CD14-positive monocyte (primary cell): ENCODE measurements at regions not wholly inside any gene's neighbourhood (a gene's known extent, or its start where the extent isn't known, plus 50 kb on each side); places are given as distances from the start of the nearest gene placed in this dataset.

Experiments
- DNase-seq, 3 donors: peaks; one replicate each; pipeline ENCODE4 v3.0.0-alpha.2; 2011 to 2022
- H2AFZ ChIP-seq: 2 replicates; pipeline ENCODE4 v1.6.0; 2012; ENCODE audit warnings: mild to moderate bottlenecking, low read depth, low read length, inconsistent platforms; ENCODE audit not compliant: insufficient read depth, poor library complexity, severe bottlenecking
- H3K27ac ChIP-seq, 2 donors: 1 replicate in 1 of 2; 2 replicates in 1 of 2; pipeline ENCODE4 v1.5.1; 2012 to 2013; ENCODE audit warnings: low read length in 2 of 2, control low read depth in 1 of 2, inconsistent platforms in 1 of 2, low read depth in 1 of 2, mild to moderate bottlenecking in 1 of 2
- H3K27me3 ChIP-seq, 2 donors: one replicate each; pipeline versions ENCODE4 v1.6.0 to v1.6.1; 2011 to 2013; ENCODE audit warnings: low read length in 2 of 2; ENCODE audit not compliant: control insufficient read depth in 2 of 2, insufficient read depth in 2 of 2
- H3K36me3 ChIP-seq, 2 donors: replicated peaks in 1 of 2; 1 replicate in 1 of 2; 2 replicates in 1 of 2; pipeline versions ENCODE4 v1.5.1 to v1.6.1; 2012 to 2013; ENCODE audit warnings: low read length in 2 of 2, control low read depth in 1 of 2, inconsistent platforms in 1 of 2, mild to moderate bottlenecking in 1 of 2; ENCODE audit not compliant: insufficient read depth in 2 of 2, control insufficient read depth in 1 of 2
- H3K4me1 ChIP-seq, 2 donors: 1 replicate in 1 of 2; 2 replicates in 1 of 2; pipeline versions ENCODE4 v1.5.1 to v1.6.1; 2012 to 2013; ENCODE audit warnings: low read length in 2 of 2, control low read depth in 1 of 2, inconsistent platforms in 1 of 2, mild to moderate bottlenecking in 1 of 2, moderate library complexity in 1 of 2; ENCODE audit not compliant: insufficient read depth in 2 of 2, control insufficient read depth in 1 of 2
- H3K4me2 ChIP-seq: replicated peaks from 2 replicates; pipeline ENCODE3; 2012; ENCODE audit warnings: low read length, moderate library complexity, mild to moderate bottlenecking; ENCODE audit not compliant: poor library complexity, severe bottlenecking; ENCODE audit errors: extremely low read depth
- H3K4me3 ChIP-seq, 3 experiments: fragments of 200-600 bp in 1 of 3; sonication (generic) in 1 of 3; replicated peaks in 1 of 3; 1 replicate in 2 of 3; 2 replicates in 1 of 3; pipeline ENCODE4 v1.5.1; 2011 to 2013; ENCODE audit warnings: low read length in 3 of 3, mild to moderate bottlenecking in 3 of 3, control low read depth in 2 of 3, low read depth in 2 of 3, inconsistent platforms in 1 of 3, moderate library complexity in 1 of 3
- H3K79me2 ChIP-seq: 2 replicates; pipeline ENCODE4 v1.6.0; 2012; ENCODE audit warnings: mild to moderate bottlenecking, control low read depth, inconsistent platforms, low read length, moderate library complexity; ENCODE audit not compliant: insufficient read depth
- H3K9ac ChIP-seq: 2 replicates; pipeline ENCODE4 v1.6.0; 2017; ENCODE audit warnings: low read length, mild to moderate bottlenecking; ENCODE audit not compliant: insufficient read depth, poor library complexity, severe bottlenecking
- H3K9me3 ChIP-seq, 2 donors: replicated peaks in 1 of 2; 1 replicate in 1 of 2; 2 replicates in 1 of 2; pipeline versions ENCODE4 v1.5.1 to v1.6.1; 2012 to 2013; ENCODE audit warnings: low read length in 2 of 2, control low read depth in 1 of 2; ENCODE audit not compliant: control insufficient read depth in 1 of 2, insufficient read depth in 1 of 2
- H4K20me1 ChIP-seq: 2 replicates; pipeline ENCODE4 v1.6.0; 2012; ENCODE audit warnings: mild to moderate bottlenecking, low read length, control low read depth, moderate library complexity; ENCODE audit not compliant: insufficient read depth
- H3K27ac Mint-ChIP-seq, 7 donors: one replicate each; pipeline ENCODE4 v1.8.0; 2020; ENCODE audit warnings: mild to moderate bottlenecking in 7 of 7, mixed read lengths in 7 of 7, moderate library complexity in 6 of 7, inconsistent platforms in 2 of 7
- H3K27me3 Mint-ChIP-seq, 3 donors: one replicate each; pipeline ENCODE4 v1.8.0; 2021 to 2022; ENCODE audit warnings: low read depth in 3 of 3, mild to moderate bottlenecking in 3 of 3, mixed read lengths in 3 of 3, moderate library complexity in 3 of 3, inconsistent platforms in 1 of 3
- H3K36me3 Mint-ChIP-seq, 2 donors: one replicate each; pipeline ENCODE4 v1.8.0; 2020; ENCODE audit warnings: mixed read lengths in 2 of 2, inconsistent platforms in 1 of 2, mild to moderate bottlenecking in 1 of 2
- H3K4me1 Mint-ChIP-seq: one replicate; pipeline ENCODE4 v1.8.0; 2020; ENCODE audit warnings: mild to moderate bottlenecking, mixed read lengths
- H3K4me3 Mint-ChIP-seq, 2 donors: one replicate each; pipeline ENCODE4 v1.8.0; 2020; ENCODE audit warnings: mild to moderate bottlenecking in 2 of 2, mixed read lengths in 2 of 2, moderate library complexity in 1 of 2
- H3K9me3 Mint-ChIP-seq, 7 donors: one replicate each; pipeline ENCODE4 v1.8.0; 2020 to 2022; ENCODE audit warnings: mixed read lengths in 7 of 7, mild to moderate bottlenecking in 6 of 7, moderate library complexity in 6 of 7, inconsistent platforms in 2 of 7
- CTCF ChIP-seq: fragments of 200-600 bp; IDR thresholded peaks from one replicate; pipeline ENCODE4 v1.8.0; 2022; ENCODE audit warnings: antibody characterized with exemption, mild to moderate bottlenecking
- WGBS: methylation state at CpG from one replicate; pipeline ENCODE4 v1.1.5; 2013; ENCODE audit warnings: missing lambda C conversion rate; ENCODE audit not compliant: insufficient coverage; 5-methylcytosine and 5-hydroxymethylcytosine counted together
- intact Hi-C, 2 donors: fragments of 100-400 bp; cut with micrococcal nuclease; formaldehyde crosslinking; loops; one replicate each; pipeline versions ENCODE4 v1.15.0 to v1.15.1; 2023

GRCh38 chr4:43690116-43690515 is 758.5 kb downstream of the KCTD8 start:
- no peaks in the 10 kb centered on the region for H3K79me2 ChIP-seq
- H3K27me3 ChIP-seq, result no peaks in the 10 kb centered on the region
- no peaks in the 10 kb centered on the region for H3K9me3 ChIP-seq
- H3K27ac Mint-ChIP-seq, result no peak overlapping the region
- peaks cover 0 to 4% (median 3%) of the 10 kb centered on the region in 7 donors for H3K9me3 Mint-ChIP-seq
- H3K4me1 ChIP-seq, result no peaks in the 10 kb centered on the region
- no peak overlapping the region for H3K4me3 Mint-ChIP-seq
- no peak overlapping the region for H3K9ac ChIP-seq
- H3K4me2 ChIP-seq, result no peak overlapping the region
- intact Hi-C loops, result no loop called here
- no peaks in the 10 kb centered on the region for H3K27me3 Mint-ChIP-seq
- no CpG with 5 or more reads among the region's 1 CpG for WGBS
- no peak for TF ChIP-seq CTCF
- H3K4me1 Mint-ChIP-seq, result no peaks in the 10 kb centered on the region
- no peak for DNase-seq
- H2AFZ ChIP-seq, result no peak overlapping the region
- H3K36me3 ChIP-seq, result no peaks in the 10 kb centered on the region
- H3K27ac ChIP-seq, result no peak overlapping the region
- no peaks in the 10 kb centered on the region for H4K20me1 ChIP-seq
- no peak overlapping the region for H3K4me3 ChIP-seq
- no peaks in the 10 kb centered on the region for H3K36me3 Mint-ChIP-seq

- H3K27me3 ChIP-seq, result no peaks in the 10 kb centered on the region
- no peak overlapping the region for H3K27ac Mint-ChIP-seq
- H3K4me1 ChIP-seq, result no peaks in the 10 kb centered on the region
- no peak overlapping the region for H2AFZ ChIP-seq
- DNase-seq, result no peak
- no peaks in the 10 kb centered on the region for H3K36me3 ChIP-seq
- H3K9me3 ChIP-seq, result no peaks in the 10 kb centered on the region
- no peak overlapping the region for H3K4me3 ChIP-seq
- intact Hi-C loops, result no loop called here
- H3K36me3 Mint-ChIP-seq, result no peaks in the 10 kb centered on the region
- H3K27ac ChIP-seq, result no peak overlapping the region
- no peaks in the 10 kb centered on the region for H3K79me2 ChIP-seq
- H3K9me3 Mint-ChIP-seq, result peaks cover 0 to 10% (median 5%) of the 10 kb centered on the region in 7 donors
- H3K27me3 Mint-ChIP-seq, result peaks cover 0 to 1% (median 0%) of the 10 kb centered on the region in 3 donors
- H3K4me2 ChIP-seq, result no peak overlapping the region
- TF ChIP-seq CTCF, result no peak
- H4K20me1 ChIP-seq, result no peaks in the 10 kb centered on the region
- H3K4me3 Mint-ChIP-seq, result no peak overlapping the region
- H3K4me1 Mint-ChIP-seq, result no peaks in the 10 kb centered on the region
- no peak overlapping the region for H3K9ac ChIP-seq
- WGBS, result no CpG with 5 or more reads among the region's 1 CpG
Observed at GRCh38 chr4:43693876-43694275, 754.7 kb downstream of the KCTD8 start.
